HFFc6 (cell line): ENCODE measurements at regions not wholly inside any gene's neighbourhood (a gene's known extent, or its start where the extent isn't known, plus 50 kb on each side); places are given as distances from the start of the nearest gene placed in this dataset.
A peak's percentile ranks its signal among the peaks of the same experiment; 100 is the strongest.

ENCODE experiments used
- DNase-seq: peaks from one replicate; pipeline ENCODE4 v3.0.0-alpha.2; 2018
- H3K27ac Mint-ChIP-seq: 2 replicates; pipeline ENCODE4 v1.8.0; 2020; ENCODE audit warnings: mild to moderate bottlenecking, mixed read lengths
- H3K27me3 Mint-ChIP-seq: 2 replicates; pipeline ENCODE4 v1.8.0; 2021; ENCODE audit warnings: mild to moderate bottlenecking, moderate library complexity, mixed read lengths; ENCODE audit not compliant: insufficient read depth
- H3K36me3 Mint-ChIP-seq: 2 replicates; pipeline ENCODE4 v1.8.0; 2021; ENCODE audit warnings: low read depth, mixed read lengths
- H3K4me1 Mint-ChIP-seq: 2 replicates; pipeline ENCODE4 v1.8.0; 2020; ENCODE audit warnings: low read depth, mixed read lengths
- H3K4me3 Mint-ChIP-seq: 2 replicates; pipeline ENCODE4 v1.8.0; 2020; ENCODE audit warnings: mild to moderate bottlenecking, moderate library complexity, mixed read lengths
- H3K9me3 Mint-ChIP-seq: 2 replicates; pipeline ENCODE4 v1.8.0; 2020; ENCODE audit warnings: mild to moderate bottlenecking, mixed read lengths
- CTCF ChIP-seq: fragments of 200-600 bp; sonication (generic); IDR thresholded peaks from 2 replicates; pipeline ENCODE4 v1.5.0; 2021; ENCODE audit warnings: antibody characterized with exemption, mild to moderate bottlenecking

GRCh38 chr13:37403776-37404527, 194.6 kb downstream of the POSTN start:
- TF ChIP-seq CTCF, result no peak
- DNase-seq, result peak; percentile 21
- H3K27me3 Mint-ChIP-seq, result no peaks in the 10 kb centered on the region; the same call in 1 of the 2 replicates
- peaks cover 18% of the 10 kb centered on the region for H3K36me3 Mint-ChIP-seq
- H3K9me3 Mint-ChIP-seq, result peaks cover 7% of the 10 kb centered on the region; the same call in 1 of the 2 replicates
- H3K4me3 Mint-ChIP-seq, result peak overlapping the region; percentile 31; the same call in 1 of the 2 replicates
- peak overlapping the region; percentile 69 for H3K27ac Mint-ChIP-seq
- peaks cover 38% of the 10 kb centered on the region for H3K4me1 Mint-ChIP-seq

- H3K27ac Mint-ChIP-seq, result no peak overlapping the region
- no peak for TF ChIP-seq CTCF
- H3K9me3 Mint-ChIP-seq, result peaks cover 7% of the 10 kb centered on the region; the same call in 1 of the 2 replicates
- no peak overlapping the region for H3K4me3 Mint-ChIP-seq
- no peaks in the 10 kb centered on the region for H3K27me3 Mint-ChIP-seq
- peaks cover 45% of the 10 kb centered on the region for H3K4me1 Mint-ChIP-seq
- no peak for DNase-seq
- H3K36me3 Mint-ChIP-seq, result peaks cover 26% of the 10 kb centered on the region
Measured at GRCh38 chr13:37401721-37402120, 196.8 kb downstream of the POSTN start.

- no peak for DNase-seq
- Mint-ChIP-seq H3K4me3 (no peak overlapping the region), H3K27me3 (no peaks in the 10 kb centered on the region), H3K4me1 (peaks cover 25% of the 10 kb centered on the region), H3K9me3 (peaks cover 17% of the 10 kb centered on the region; the same call in 1 of the 2 replicates), H3K27ac (no peak overlapping the region), H3K36me3 (peaks cover 35% of the 10 kb centered on the region)
- TF ChIP-seq CTCF, result no peak
Measured at GRCh38 chr13:37397535-37397934, 201.0 kb downstream of the POSTN start.

GRCh38 chr13:37395544-37395943, 203.0 kb downstream of the POSTN start:
- TF ChIP-seq CTCF, result no peak
- peaks cover 10% of the 10 kb centered on the region; the same call in 1 of the 2 replicates for H3K9me3 Mint-ChIP-seq
- H3K4me1 Mint-ChIP-seq, result peaks cover 18% of the 10 kb centered on the region
- no peaks in the 10 kb centered on the region for H3K27me3 Mint-ChIP-seq
- no peak for DNase-seq
- H3K4me3 Mint-ChIP-seq, result no peak overlapping the region
- H3K27ac Mint-ChIP-seq, result no peak overlapping the region
- H3K36me3 Mint-ChIP-seq, result peaks cover 21% of the 10 kb centered on the region

DNA sequence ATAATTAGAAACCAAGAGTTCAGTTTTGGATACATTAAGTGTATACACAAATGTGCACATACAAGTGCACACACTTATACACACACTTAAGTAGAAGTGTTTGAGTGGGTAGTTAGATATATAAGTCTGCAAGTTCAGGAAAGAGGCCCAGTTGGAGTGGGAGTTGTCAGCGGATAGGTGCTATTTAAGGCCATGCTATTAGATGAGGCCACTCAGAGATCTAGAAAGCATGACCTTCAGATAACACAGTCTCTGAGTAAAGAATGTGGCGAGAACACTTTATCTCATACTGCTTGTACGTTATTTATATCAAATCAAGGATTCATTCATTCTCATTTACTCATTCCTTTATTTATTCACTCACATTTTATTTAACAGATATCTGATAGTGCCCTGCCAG, 206.2 kb downstream of the POSTN start:
- no peak for DNase-seq
- Mint-ChIP-seq H3K36me3 (peaks cover 9% of the 10 kb centered on the region), H3K4me1 (peaks cover 5% of the 10 kb centered on the region), H3K9me3 (peaks cover 10% of the 10 kb centered on the region; the same call in 1 of the 2 replicates), H3K27ac (no peak overlapping the region), H3K4me3 (no peak overlapping the region), H3K27me3 (no peaks in the 10 kb centered on the region)
- TF ChIP-seq CTCF, result no peak
